ENCODE measurements at regions not wholly inside any gene's neighbourhood (a gene's known extent, or its start where the extent isn't known, plus 50 kb on each side); places are given as distances from the start of the nearest gene placed in this dataset.

- Histone ChIP-seq H2AFZ (ENCODE audit: insufficient read depth, low read depth, low read length, poor library complexity, severe bottlenecking) (no peak overlapping the region), H3K36me3 (replicated peaks in 1 of 2; ENCODE audit: control insufficient read depth in 1 of 2, insufficient read depth in 2 of 2, low read length in 2 of 2) (no peaks in the 10 kb centered on the region), H3K4me2 (replicated peaks; ENCODE audit: extremely low read depth, low read length, poor library complexity, severe bottlenecking) (no peak overlapping the region), H3K27ac (ENCODE audit: low read depth in 1 of 2, low read length in 2 of 2) (no peak overlapping the region), H3K27me3 (ENCODE audit: control insufficient read depth in 2 of 2, insufficient read depth in 2 of 2, low read length in 2 of 2) (no peaks in the 10 kb centered on the region), H3K79me2 (ENCODE audit: insufficient read depth, low read length) (no peaks in the 10 kb centered on the region), H4K20me1 (ENCODE audit: insufficient read depth, low read length) (no peaks in the 10 kb centered on the region), H3K9me3 (replicated peaks in 1 of 2; ENCODE audit: control insufficient read depth in 1 of 2, insufficient read depth in 1 of 2, low read length in 2 of 2) (peaks cover 16 to 31% of the 10 kb centered on the region in 2 donors), H3K4me3 (replicated peaks in 1 of 3; ENCODE audit: low read depth in 2 of 3, low read length in 3 of 3) (no peak overlapping the region), H3K9ac (ENCODE audit: insufficient read depth, low read length, poor library complexity, severe bottlenecking) (no peak overlapping the region), H3K4me1 (ENCODE audit: control insufficient read depth in 1 of 2, insufficient read depth in 2 of 2, low read length in 2 of 2) (no peaks in the 10 kb centered on the region)
- intact Hi-C loops (cut with micrococcal nuclease): no loop called here
- no peaks in the 10 kb centered on the region for H3K27me3 Mint-ChIP-seq (ENCODE audit: low read depth in 3 of 3)
- no peaks in the 10 kb centered on the region for H3K4me1 Mint-ChIP-seq
- no peak for DNase-seq
- 74% methylated on average over 3 of the region's 3 CpGs for WGBS (ENCODE audit: insufficient coverage)
- H3K4me3 Mint-ChIP-seq: no peak overlapping the region
- TF ChIP-seq, protein P1, sequence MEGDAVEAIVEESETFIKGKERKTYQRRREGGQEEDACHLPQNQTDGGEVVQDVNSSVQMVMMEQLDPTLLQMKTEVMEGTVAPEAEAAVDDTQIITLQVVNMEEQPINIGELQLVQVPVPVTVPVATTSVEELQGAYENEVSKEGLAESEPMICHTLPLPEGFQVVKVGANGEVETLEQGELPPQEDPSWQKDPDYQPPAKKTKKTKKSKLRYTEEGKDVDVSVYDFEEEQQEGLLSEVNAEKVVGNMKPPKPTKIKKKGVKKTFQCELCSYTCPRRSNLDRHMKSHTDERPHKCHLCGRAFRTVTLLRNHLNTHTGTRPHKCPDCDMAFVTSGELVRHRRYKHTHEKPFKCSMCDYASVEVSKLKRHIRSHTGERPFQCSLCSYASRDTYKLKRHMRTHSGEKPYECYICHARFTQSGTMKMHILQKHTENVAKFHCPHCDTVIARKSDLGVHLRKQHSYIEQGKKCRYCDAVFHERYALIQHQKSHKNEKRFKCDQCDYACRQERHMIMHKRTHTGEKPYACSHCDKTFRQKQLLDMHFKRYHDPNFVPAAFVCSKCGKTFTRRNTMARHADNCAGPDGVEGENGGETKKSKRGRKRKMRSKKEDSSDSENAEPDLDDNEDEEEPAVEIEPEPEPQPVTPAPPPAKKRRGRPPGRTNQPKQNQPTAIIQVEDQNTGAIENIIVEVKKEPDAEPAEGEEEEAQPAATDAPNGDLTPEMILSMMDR (IDR thresholded peaks at IDR 0.05): no peak
- no peak overlapping the region for H3K27ac Mint-ChIP-seq
- H3K36me3 Mint-ChIP-seq: no peaks in the 10 kb centered on the region
- peaks cover 0 to 11% (median 5%) of the 10 kb centered on the region in 7 donors for H3K9me3 Mint-ChIP-seq
Observed at GRCh38 chr2:228540976-228541375, 359.5 kb upstream of the SPHKAP start.

DNA sequence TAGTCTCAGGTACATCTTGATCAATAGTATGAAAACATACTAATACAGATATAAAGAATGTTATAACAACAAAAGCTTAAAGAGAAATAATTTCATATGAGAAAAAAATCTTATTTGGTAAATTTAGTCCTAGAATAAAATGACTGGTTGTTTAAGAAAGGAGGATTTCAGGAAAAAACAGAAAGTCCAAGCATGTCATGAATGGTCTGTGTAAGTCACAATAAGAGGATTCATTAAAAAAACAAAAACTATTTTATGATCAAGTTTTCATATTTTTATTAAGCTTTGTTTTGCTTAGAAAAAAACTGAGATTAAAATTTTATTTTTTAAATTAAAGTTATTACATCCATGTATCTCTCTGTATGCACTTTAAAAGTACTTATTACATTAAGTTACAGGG is 353.9 kb upstream of the SPHKAP start:
- no peak overlapping the region for H3K4me3 ChIP-seq (replicated peaks in 1 of 3; ENCODE audit: low read depth in 2 of 3, low read length in 3 of 3)
- no peak for DNase-seq
- no peak overlapping the region for H2AFZ ChIP-seq (ENCODE audit: insufficient read depth, low read depth, low read length, poor library complexity, severe bottlenecking)
- H3K27ac ChIP-seq (ENCODE audit: low read depth in 1 of 2, low read length in 2 of 2): no peak overlapping the region
- Mint-ChIP-seq H3K4me1 (no peaks in the 10 kb centered on the region), H3K36me3 (no peaks in the 10 kb centered on the region), H3K27me3 (ENCODE audit: low read depth in 3 of 3) (no peaks in the 10 kb centered on the region), H3K27ac (no peak overlapping the region), H3K4me3 (no peak overlapping the region), H3K9me3 (peaks cover 9 to 26% (median 14%) of the 10 kb centered on the region in 7 donors)
- TF ChIP-seq, protein P1 (IDR thresholded peaks at IDR 0.05): no peak
- H3K4me1 ChIP-seq (ENCODE audit: control insufficient read depth in 1 of 2, insufficient read depth in 2 of 2, low read length in 2 of 2): no peaks in the 10 kb centered on the region
- H4K20me1 ChIP-seq (ENCODE audit: insufficient read depth, low read length): no peaks in the 10 kb centered on the region
- no peaks in the 10 kb centered on the region for H3K79me2 ChIP-seq (ENCODE audit: insufficient read depth, low read length)
- H3K4me2 ChIP-seq (replicated peaks; ENCODE audit: extremely low read depth, low read length, poor library complexity, severe bottlenecking): no peak overlapping the region
- no peaks in the 10 kb centered on the region for H3K27me3 ChIP-seq (ENCODE audit: control insufficient read depth in 2 of 2, insufficient read depth in 2 of 2, low read length in 2 of 2)
- H3K36me3 ChIP-seq (replicated peaks in 1 of 2; ENCODE audit: control insufficient read depth in 1 of 2, insufficient read depth in 2 of 2, low read length in 2 of 2): no peaks in the 10 kb centered on the region
- intact Hi-C loops (cut with micrococcal nuclease): no loop called here
- peaks cover 15 to 25% of the 10 kb centered on the region in 2 donors for H3K9me3 ChIP-seq (replicated peaks in 1 of 2; ENCODE audit: control insufficient read depth in 1 of 2, insufficient read depth in 1 of 2, low read length in 2 of 2)
- no peak overlapping the region for H3K9ac ChIP-seq (ENCODE audit: insufficient read depth, low read length, poor library complexity, severe bottlenecking)

All from CD14-positive monocyte (primary cell).